Hypothalamus (tissue), 51 donors: ENCODE measurements at regions not wholly inside any gene's neighbourhood (a gene's known extent, or its start where the extent isn't known, plus 50 kb on each side); places are given as distances from the start of the nearest gene placed in this dataset.
"Not testable (repeated sequence)": the region's sequence is repeated elsewhere in the genome, so short reads cannot be mapped to it uniquely, and the experiment has no call there.

ENCODE experiments used
- DNase-seq, 51 donors: peaks; one replicate each; lab custom pipeline; 2025; lab: John Stamatoyannopoulos, UW

DNA sequence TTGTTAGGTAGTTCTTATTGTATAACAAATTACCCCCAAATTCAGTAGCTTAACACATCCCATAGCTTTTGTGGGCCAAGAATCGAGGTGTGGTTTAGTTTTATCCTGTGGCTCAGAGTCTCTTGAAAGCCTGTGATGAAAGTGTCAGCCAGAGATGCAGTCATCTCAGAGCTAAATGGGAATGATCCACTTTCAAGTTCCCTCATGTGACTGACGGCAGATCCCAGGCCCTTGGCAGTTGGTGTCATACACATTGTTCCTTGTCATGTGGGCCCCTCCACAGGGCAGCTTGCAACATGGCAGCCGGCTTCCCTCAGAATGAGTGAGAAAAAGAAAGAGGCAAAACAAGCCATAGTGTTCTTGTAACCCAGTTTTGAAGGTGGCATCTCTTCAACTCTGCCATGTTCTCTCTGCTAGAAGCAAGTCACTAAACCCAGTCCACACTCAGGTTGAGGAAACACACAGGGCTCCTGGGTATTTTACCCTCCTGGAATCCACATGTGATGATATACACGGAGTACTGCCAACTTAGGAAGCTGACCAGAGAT, 153.1 kb upstream of the LRRC61 start:
- DNase-seq: not testable (repeated sequence)

GRCh38 chr7:150183602-150184001, 139.6 kb upstream of the LRRC61 start:
- not testable (repeated sequence) for DNase-seq

- not testable (repeated sequence) for DNase-seq
Observed at GRCh38 chr7:150189963-150190362, 133.2 kb upstream of the LRRC61 start.

GRCh38 chr7:150192541-150192940, 130.6 kb upstream of the LRRC61 start:
- DNase-seq: not testable (repeated sequence)

- not testable (repeated sequence) for DNase-seq
Observed at GRCh38 chr7:150193866-150194265, 129.3 kb upstream of the LRRC61 start.
